HUES64 (cell line): ENCODE measurements at regions not wholly inside any gene's neighbourhood (a gene's known extent, or its start where the extent isn't known, plus 50 kb on each side); places are given as distances from the start of the nearest gene placed in this dataset.

Source experiments
- H3K27ac ChIP-seq: 2 replicates; pipeline ENCODE4 v1.7.0; 2013; ENCODE audit warnings: low read depth, low read length, inconsistent platforms
- H3K27me3 ChIP-seq: 2 replicates; pipeline ENCODE4 v1.6.1; 2013; ENCODE audit warnings: mild to moderate bottlenecking, low read length; ENCODE audit not compliant: insufficient read depth
- H3K36me3 ChIP-seq: 2 replicates; pipeline ENCODE4 v1.6.1; 2013; ENCODE audit warnings: mild to moderate bottlenecking, low read length; ENCODE audit not compliant: insufficient read depth
- H3K4me1 ChIP-seq: 2 replicates; pipeline ENCODE4 v1.6.1; 2013; ENCODE audit warnings: mild to moderate bottlenecking, low read length, moderate library complexity; ENCODE audit not compliant: insufficient read depth
- H3K4me3 ChIP-seq: 2 replicates; pipeline ENCODE4 v1.5.1; 2013; ENCODE audit warnings: mild to moderate bottlenecking, low read length, moderate library complexity
- H3K9ac ChIP-seq: 2 replicates; pipeline ENCODE4 v1.6.1; 2013; ENCODE audit warnings: mild to moderate bottlenecking, low read depth, low read length
- H3K9me3 ChIP-seq: 2 replicates; pipeline ENCODE4 v1.6.1; 2013; ENCODE audit warnings: low read depth, low read length; ENCODE audit not compliant: insufficient read depth
- WGBS: fragments of 150-250, 120-280 bp; methylation state at CpG from one replicate; pipeline ENCODE4 v1.1.7; 2013; ENCODE audit warnings: missing lambda C conversion rate; 5-methylcytosine and 5-hydroxymethylcytosine counted together

- Histone ChIP-seq H3K27me3 (no peaks in the 10 kb centered on the region), H3K4me1 (no peaks in the 10 kb centered on the region), H3K27ac (no peak overlapping the region), H3K4me3 (no peak overlapping the region), H3K36me3 (no peaks in the 10 kb centered on the region), H3K9me3 (no peaks in the 10 kb centered on the region), H3K9ac (no peak overlapping the region)
- 95% methylated on average over 2 of the region's 2 CpGs for WGBS
Measured at GRCh38 chr18:67621049-67621713, 104.7 kb upstream of the DSEL start.

GRCh38 chr18:67618061-67618460 lies 101.5 kb upstream of the DSEL start:
- Histone ChIP-seq H3K27ac (no peak overlapping the region), H3K4me1 (no peaks in the 10 kb centered on the region), H3K36me3 (no peaks in the 10 kb centered on the region), H3K9me3 (no peaks in the 10 kb centered on the region), H3K4me3 (no peak overlapping the region), H3K27me3 (no peaks in the 10 kb centered on the region), H3K9ac (no peak overlapping the region)
- WGBS: 80% methylated on average over 4 of the region's 4 CpGs

GRCh38 chr18:67615876-67616275 lies 99.4 kb upstream of the DSEL start:
- Histone ChIP-seq H3K36me3 (no peaks in the 10 kb centered on the region), H3K27me3 (no peaks in the 10 kb centered on the region), H3K9ac (no peak overlapping the region), H3K9me3 (no peaks in the 10 kb centered on the region), H3K27ac (no peak overlapping the region), H3K4me1 (no peaks in the 10 kb centered on the region), H3K4me3 (no peak overlapping the region)
- WGBS: 95% methylated on average over 3 of the region's 3 CpGs

DNA sequence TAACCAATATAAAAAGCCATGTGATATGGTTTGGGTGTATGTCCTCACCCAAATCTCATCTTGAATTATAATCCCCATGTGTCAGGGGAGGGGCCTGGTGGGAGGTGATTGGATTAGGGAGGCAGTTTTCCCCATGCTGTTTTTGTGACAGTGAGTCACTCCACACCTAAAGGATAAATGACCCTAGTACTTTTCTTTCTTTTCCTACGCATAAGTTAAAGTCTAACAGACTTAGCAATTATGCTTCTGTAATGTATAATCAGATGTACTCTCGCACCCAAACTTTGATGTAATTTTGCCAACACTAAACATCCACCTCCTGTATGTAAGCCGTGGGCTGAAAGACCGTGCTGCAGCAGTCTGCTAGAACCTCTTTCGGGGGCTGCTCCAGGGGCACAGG lies 97.2 kb upstream of the DSEL start:
- H3K9me3 ChIP-seq: no peaks in the 10 kb centered on the region
- H3K27ac ChIP-seq: no peak overlapping the region
- WGBS: 89% methylated on average over 5 of the region's 5 CpGs
- no peak overlapping the region for H3K9ac ChIP-seq
- H3K36me3 ChIP-seq: no peaks in the 10 kb centered on the region
- no peaks in the 10 kb centered on the region for H3K27me3 ChIP-seq
- H3K4me3 ChIP-seq: no peak overlapping the region
- H3K4me1 ChIP-seq: peaks cover 19% of the 10 kb centered on the region

DNA sequence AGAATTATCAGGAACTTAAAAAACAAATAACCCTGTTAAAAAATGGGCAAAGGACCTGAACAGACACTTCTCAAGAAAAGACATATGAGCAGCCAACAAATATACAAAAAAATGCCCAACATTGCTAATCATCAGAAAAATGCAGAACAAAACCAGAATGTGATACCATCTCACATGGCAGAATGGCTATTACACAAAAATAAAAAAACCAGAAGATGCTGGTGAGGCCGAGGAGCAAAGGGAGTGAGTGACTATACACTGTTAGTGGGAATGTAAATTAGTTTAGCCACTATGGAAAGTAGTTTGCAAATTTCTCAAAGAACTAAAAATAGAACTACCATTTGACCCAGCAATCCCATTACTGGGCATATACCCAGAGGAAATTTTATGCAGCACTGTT lies 95.8 kb upstream of the DSEL start:
- 89% methylated on average over 1 of the region's 1 CpG for WGBS
- Histone ChIP-seq H3K27me3 (no peaks in the 10 kb centered on the region), H3K27ac (no peak overlapping the region), H3K4me3 (no peak overlapping the region), H3K9me3 (no peaks in the 10 kb centered on the region), H3K9ac (no peak overlapping the region), H3K36me3 (no peaks in the 10 kb centered on the region), H3K4me1 (peaks cover 19% of the 10 kb centered on the region)

DNA sequence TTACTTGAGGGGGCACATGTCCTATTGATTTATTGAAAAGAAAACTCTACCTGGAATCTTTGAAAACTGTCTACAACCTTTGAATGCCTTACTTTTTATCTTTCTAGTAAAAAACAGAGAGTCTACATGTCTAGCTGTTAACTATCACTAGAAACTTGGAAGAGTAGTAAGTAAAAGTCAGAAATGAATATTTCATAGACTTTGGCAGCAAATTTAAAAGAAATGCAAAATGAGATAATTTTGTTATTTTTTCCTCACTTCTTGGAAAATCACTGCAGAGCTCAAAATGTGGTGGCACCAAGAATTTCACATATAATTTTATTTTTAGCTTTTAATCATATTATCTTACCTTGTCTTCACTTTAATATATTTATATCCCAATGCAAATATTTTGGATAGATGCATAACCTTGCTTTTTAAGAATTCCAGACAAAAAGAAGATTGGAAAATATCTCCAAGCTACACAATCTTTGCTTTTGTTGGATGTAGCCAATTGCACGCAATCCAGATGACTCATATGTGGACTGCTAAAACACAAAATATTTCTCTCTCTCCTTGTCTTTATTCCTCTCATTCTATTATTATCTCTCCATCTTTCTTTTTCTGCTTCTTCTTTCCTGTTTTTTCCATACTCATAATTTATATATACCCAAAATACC lies 92.2 kb upstream of the DSEL start:
- H3K27me3 ChIP-seq: no peaks in the 10 kb centered on the region
- H3K4me1 ChIP-seq: peaks cover 19% of the 10 kb centered on the region
- no peak overlapping the region for H3K9ac ChIP-seq
- no peaks in the 10 kb centered on the region for H3K9me3 ChIP-seq
- H3K36me3 ChIP-seq: no peaks in the 10 kb centered on the region
- 98% methylated on average over 1 of the region's 1 CpG for WGBS
- no peak overlapping the region for H3K4me3 ChIP-seq
- H3K27ac ChIP-seq: no peak overlapping the region

DNA sequence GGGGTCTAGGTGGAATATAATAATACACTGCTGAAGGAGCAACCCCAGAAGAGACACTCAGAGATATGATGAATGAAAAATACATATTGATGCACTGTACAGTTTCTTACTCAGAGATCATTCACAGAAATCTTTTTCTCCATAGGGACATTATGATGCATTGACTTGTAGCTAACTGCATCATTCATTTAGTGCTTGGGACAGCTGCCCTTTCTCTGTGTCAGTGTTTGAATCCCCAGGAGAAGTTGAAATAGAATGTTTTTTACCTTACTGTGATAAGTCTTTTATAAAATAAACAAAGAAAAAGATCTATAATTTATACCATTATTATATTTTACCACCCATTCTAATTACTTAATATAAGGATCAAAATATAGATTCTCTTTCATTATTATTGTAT lies 91.7 kb upstream of the DSEL start:
- Histone ChIP-seq H3K4me1 (peaks cover 19% of the 10 kb centered on the region), H3K9ac (no peak overlapping the region), H3K9me3 (peaks cover 4% of the 10 kb centered on the region)

DNA sequence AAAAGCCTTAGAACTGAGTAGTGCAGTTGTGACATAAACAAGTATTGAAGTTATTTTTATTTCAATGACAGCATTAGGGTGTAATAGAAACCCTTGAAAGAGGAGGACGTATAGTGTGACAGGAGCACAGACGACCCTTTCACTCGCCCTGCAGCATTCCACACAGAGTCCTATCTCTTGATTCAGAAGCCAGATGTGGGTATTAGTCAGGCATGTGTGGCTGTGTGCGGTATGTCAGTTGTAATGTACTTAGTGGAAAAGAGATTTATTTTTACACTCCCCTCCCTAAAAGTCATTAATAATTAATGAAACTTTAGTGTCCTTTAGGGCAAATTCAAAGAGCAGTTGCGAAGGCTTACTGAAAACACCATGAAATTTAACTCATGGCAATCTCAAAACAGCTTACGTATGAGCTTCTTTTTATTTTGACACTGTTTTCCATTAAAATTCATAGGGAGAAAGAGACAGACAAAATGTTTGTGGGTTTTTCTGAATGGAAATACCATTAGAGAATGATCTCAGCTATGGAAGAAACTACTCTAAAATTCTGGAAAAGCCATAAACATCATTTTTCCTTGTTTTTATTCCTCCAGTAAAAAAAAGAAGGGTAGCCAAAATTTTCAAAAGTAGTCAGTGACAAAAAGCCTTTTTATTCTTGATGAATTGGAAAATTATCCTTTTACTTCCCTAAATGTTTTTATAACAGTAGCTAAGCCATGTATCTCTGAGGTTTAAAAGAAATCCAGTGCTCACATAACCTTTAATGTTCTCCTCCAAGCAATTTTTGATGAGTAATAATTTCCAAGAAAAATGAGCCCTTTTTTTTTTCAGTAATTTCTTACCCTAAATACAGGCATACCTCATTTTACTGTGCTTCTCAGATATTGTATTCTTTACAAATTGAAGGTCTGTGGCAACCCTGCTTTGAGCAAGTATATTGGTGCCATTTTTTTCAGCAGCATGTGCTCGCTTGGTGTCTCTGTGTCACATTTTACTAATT lies 84.0 kb upstream of the DSEL start:
- no peaks in the 10 kb centered on the region for H3K4me1 ChIP-seq

More for the DNA sequence above, 91.7 kb upstream of the DSEL start:
- Histone ChIP-seq H3K27me3 (no peaks in the 10 kb centered on the region), H3K4me3 (no peak overlapping the region), H3K36me3 (no peaks in the 10 kb centered on the region), H3K27ac (no peak overlapping the region)

GRCh38 chr18:67599277-67599676 lies 82.8 kb upstream of the DSEL start:
- 93% methylated on average over 2 of the region's 2 CpGs for WGBS
- H3K36me3 ChIP-seq: no peaks in the 10 kb centered on the region
- no peak overlapping the region for H3K4me3 ChIP-seq
- H3K27me3 ChIP-seq: no peaks in the 10 kb centered on the region
- no peak overlapping the region for H3K9ac ChIP-seq
- no peak overlapping the region for H3K27ac ChIP-seq
- no peaks in the 10 kb centered on the region for H3K4me1 ChIP-seq
- peaks cover 19% of the 10 kb centered on the region for H3K9me3 ChIP-seq

More for the DNA sequence above, 84.0 kb upstream of the DSEL start:
- Histone ChIP-seq H3K36me3 (no peaks in the 10 kb centered on the region), H3K9ac (no peak overlapping the region), H3K27me3 (no peaks in the 10 kb centered on the region), H3K9me3 (peaks cover 19% of the 10 kb centered on the region), H3K27ac (no peak overlapping the region), H3K4me3 (no peak overlapping the region)
- 96% methylated on average over 6 of the region's 7 CpGs for WGBS

DNA sequence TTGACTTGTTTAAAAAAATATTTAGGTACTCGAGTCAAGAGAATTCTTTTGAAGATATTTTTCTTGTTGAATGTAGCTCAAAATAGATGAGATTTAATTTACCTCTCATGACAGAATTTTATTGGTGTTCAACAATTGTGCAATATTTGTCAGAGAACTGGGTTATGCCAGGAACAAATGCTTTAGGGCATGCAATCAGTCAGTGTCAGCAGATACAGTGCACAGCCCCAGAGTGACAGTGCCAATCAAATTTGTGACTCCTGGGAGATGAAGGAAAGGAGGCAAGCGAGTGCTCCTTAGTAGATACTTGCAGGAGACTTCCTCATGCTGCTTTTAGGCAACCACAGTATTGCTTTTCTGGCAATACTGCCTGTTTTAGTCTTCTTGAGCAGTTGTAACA lies 81.2 kb upstream of the DSEL start:
- Histone ChIP-seq H3K4me3 (no peak overlapping the region), H3K27me3 (no peaks in the 10 kb centered on the region), H3K4me1 (no peaks in the 10 kb centered on the region), H3K36me3 (no peaks in the 10 kb centered on the region), H3K9ac (no peak overlapping the region), H3K27ac (no peak overlapping the region), H3K9me3 (peaks cover 11% of the 10 kb centered on the region)
- 90% methylated on average over 2 of the region's 2 CpGs for WGBS

DNA sequence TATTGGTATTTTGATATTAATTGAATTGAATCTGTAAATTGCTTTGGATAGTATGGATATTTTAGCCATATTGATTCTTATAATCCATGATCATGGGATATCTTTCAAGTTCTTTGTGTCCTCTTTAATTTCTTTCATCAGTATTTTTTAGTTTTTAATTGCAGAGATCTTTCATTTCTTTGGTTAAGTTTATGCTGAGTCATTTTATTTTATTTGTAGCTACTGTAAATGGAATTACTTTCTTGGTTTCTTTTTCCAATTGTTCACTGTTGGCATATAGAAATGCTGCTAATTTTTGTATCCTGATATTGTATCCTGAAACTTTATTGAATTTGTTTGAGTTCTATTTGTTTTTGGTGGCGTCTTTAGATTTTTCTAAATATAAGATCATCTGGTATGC lies 79.5 kb upstream of the DSEL start:
- Histone ChIP-seq H3K27ac (no peak overlapping the region), H3K9ac (no peak overlapping the region), H3K36me3 (no peaks in the 10 kb centered on the region), H3K4me1 (peaks cover 3% of the 10 kb centered on the region; the same call in 1 of the 2 replicates), H3K4me3 (no peak overlapping the region), H3K27me3 (no peaks in the 10 kb centered on the region), H3K9me3 (peaks cover 2% of the 10 kb centered on the region; the same call in 1 of the 2 replicates)
- WGBS: no CpG with 5 or more reads among the region's 1 CpG
